ENCODE measurements at regions not wholly inside any gene's neighbourhood (a gene's known extent, or its start where the extent isn't known, plus 50 kb on each side); places are given as distances from the start of the nearest gene placed in this dataset.

- no peak for ATAC-seq
- H3K9me1 ChIP-seq (ENCODE audit: control insufficient read depth, insufficient read depth, low read length): no peaks in the 10 kb centered on the region
- CTCF ChIA-PET (ENCODE audit: low intra/inter-chr PET ratio): no interaction called here
- H3K36me3 ChIP-seq (ENCODE audit: control insufficient read depth, insufficient read depth, low read length): no peaks in the 10 kb centered on the region
- H3K27ac ChIP-seq (ENCODE audit: extremely low read depth, low read depth, low read length): no peak overlapping the region
- no peaks in the 10 kb centered on the region for H3K27me3 ChIP-seq (ENCODE audit: control insufficient read depth in 2 of 2, insufficient read depth in 2 of 2, low read length in 2 of 2)
- no peak overlapping the region for H3K9ac ChIP-seq (ENCODE audit: insufficient read depth in 1 of 2, low read depth in 2 of 2, low read length in 2 of 2)
- intact Hi-C loops (cut with micrococcal nuclease) (no loop called here), in situ Hi-C loops (cut with MboI) (no loop called here)
- no peaks in the 10 kb centered on the region for H3K9me3 ChIP-seq (replicated peaks; ENCODE audit: control insufficient read depth, insufficient read depth, low read depth, low read length)
- no peak for FAIRE-seq
- TF ChIP-seq ZNF561 (CRISPR knock-in tag; conservative IDR thresholded peaks at IDR 0.05) (no peak), ZNF282 (CRISPR knock-in tag; IDR thresholded peaks at IDR 0.05) (no peak), ATF7 (IDR thresholded peaks at IDR 0.05) (no peak), CEBPZ (IDR thresholded peaks at IDR 0.05; ENCODE audit: borderline replicate concordance, low read depth, low read length) (no peak), ZNF197 (CRISPR knock-in tag; IDR thresholded peaks at IDR 0.05; ENCODE audit: low read depth) (no peak)
- 6% methylated on average over 2 of the region's 2 CpGs for WGBS (ENCODE audit: insufficient coverage, low coverage, missing lambda C conversion rate)
- no TSS peak for BruUV-seq (replicated peaks)
- no peak for DNase-seq (ENCODE audit: extremely low read depth in 1 of 4, low spot score in 3 of 4)
- no peaks in the 10 kb centered on the region for H4K20me1 ChIP-seq (replicated peaks; ENCODE audit: control insufficient read depth, insufficient read depth, low read length)
- POLR2A ChIA-PET: no interaction called here
- no peaks in the 10 kb centered on the region for H3K4me1 ChIP-seq (replicated peaks in 1 of 2; ENCODE audit: control insufficient read depth in 2 of 2, insufficient read depth in 2 of 2, low read length in 2 of 2)
- no peak overlapping the region for H3K4me3 ChIP-seq
- no peak overlapping the region for H2AFZ ChIP-seq (ENCODE audit: low read depth, low read length)
- H3K4me2 ChIP-seq (ENCODE audit: insufficient read depth, low read length): no peak overlapping the region
- H3K79me2 ChIP-seq (ENCODE audit: control insufficient read depth, insufficient read depth, low read length): no peaks in the 10 kb centered on the region
These were observed 274.6 kb downstream of the COG6 start for GRCh38 chr13:39930060-39930459.
